Hepatocyte (in vitro differentiated cells): ENCODE measurements at regions not wholly inside any gene's neighbourhood (a gene's known extent, or its start where the extent isn't known, plus 50 kb on each side); places are given as distances from the start of the nearest gene placed in this dataset.

Experiments used
- EZH2 ChIP-seq: fragments of 200-600 bp; sonication (generic); IDR thresholded peaks from 2 replicates; pipeline ENCODE4 v1.6.1; 2016; ENCODE audit warnings: antibody characterized with exemption, mild to moderate bottlenecking, borderline replicate concordance
- EZH2phosphoT487 ChIP-seq: fragments of 200-600 bp; sonication (generic); IDR thresholded peaks from one replicate; pipeline ENCODE4 v1.6.1; 2018; ENCODE audit warnings: antibody characterized with exemption, mild to moderate bottlenecking, low read depth, moderate library complexity; ENCODE audit not compliant: unreplicated experiment, severe bottlenecking
- TF ChIP-seq, protein P1 (sequence below): fragments of 200-600 bp; sonication (generic); IDR thresholded peaks from 2 replicates; pipeline ENCODE4 v1.5.1; 2016; ENCODE audit warnings: antibody characterized with exemption, mild to moderate bottlenecking; ENCODE audit not compliant: poor library complexity

DNA sequence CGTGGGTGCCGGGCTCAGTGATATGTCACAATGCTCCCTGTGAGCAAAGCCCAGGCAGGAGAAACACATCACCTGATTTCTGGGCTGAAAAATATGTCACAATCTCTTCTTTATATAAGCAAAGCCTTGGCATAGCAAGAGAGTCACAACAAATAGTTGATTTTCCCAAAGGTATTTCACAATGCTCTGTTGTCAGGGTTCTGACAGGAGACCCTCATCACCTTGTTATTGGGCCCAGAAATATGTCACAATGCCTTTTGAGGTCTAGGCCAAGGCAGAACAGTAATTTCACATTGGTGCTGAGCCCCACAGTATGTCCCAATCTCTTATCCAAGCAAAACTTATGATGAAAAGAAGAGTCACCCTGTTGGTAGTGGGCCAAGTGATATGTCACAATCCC is 125.7 kb downstream of the ZNF675 start:
- TF ChIP-seq, protein P1, sequence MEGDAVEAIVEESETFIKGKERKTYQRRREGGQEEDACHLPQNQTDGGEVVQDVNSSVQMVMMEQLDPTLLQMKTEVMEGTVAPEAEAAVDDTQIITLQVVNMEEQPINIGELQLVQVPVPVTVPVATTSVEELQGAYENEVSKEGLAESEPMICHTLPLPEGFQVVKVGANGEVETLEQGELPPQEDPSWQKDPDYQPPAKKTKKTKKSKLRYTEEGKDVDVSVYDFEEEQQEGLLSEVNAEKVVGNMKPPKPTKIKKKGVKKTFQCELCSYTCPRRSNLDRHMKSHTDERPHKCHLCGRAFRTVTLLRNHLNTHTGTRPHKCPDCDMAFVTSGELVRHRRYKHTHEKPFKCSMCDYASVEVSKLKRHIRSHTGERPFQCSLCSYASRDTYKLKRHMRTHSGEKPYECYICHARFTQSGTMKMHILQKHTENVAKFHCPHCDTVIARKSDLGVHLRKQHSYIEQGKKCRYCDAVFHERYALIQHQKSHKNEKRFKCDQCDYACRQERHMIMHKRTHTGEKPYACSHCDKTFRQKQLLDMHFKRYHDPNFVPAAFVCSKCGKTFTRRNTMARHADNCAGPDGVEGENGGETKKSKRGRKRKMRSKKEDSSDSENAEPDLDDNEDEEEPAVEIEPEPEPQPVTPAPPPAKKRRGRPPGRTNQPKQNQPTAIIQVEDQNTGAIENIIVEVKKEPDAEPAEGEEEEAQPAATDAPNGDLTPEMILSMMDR, result no peak
- TF ChIP-seq EZH2, result no peak
- TF ChIP-seq EZH2phosphoT487, result no peak
